ENCODE measurements at regions not wholly inside any gene's neighbourhood (a gene's known extent, or its start where the extent isn't known, plus 50 kb on each side); places are given as distances from the start of the nearest gene placed in this dataset.

DNA sequence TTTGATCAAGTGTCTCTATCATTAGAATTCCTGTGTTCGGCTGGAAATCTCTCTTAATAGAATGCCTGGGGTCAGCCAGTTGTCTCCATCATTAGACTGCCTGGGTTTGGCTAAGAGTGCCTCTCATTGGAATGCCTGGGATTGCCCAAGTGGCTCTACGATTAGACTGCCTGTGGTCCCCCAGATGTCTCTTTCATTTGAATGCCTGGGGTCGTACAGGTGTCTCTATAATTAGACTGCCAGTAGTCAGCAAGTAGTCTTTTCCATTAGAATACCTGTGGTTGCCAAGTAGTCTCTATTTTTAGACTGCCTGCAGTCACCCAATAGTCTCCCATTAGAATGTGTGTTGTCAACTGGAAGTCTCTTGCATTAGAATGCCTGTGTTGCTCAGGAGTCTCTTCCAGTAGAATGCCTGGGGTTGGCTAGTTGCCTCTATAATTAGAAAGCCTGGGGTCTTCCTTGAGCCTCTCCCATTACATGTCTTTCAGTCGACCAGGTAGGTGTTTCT is 1523.2 kb downstream of the UQCRFS1 start:
- Histone ChIP-seq H3K27ac (ENCODE audit: low read depth, low read length) (no peak overlapping the region), H3K27me3 (ENCODE audit: control insufficient read depth in 3 of 3, insufficient read depth in 3 of 3, low read length in 3 of 3) (no peaks in the 10 kb centered on the region), H3K4me3 (ENCODE audit: low read length in 3 of 3) (no peak overlapping the region), H3K4me1 (ENCODE audit: control insufficient read depth in 3 of 3, insufficient read depth in 3 of 3, low read length in 3 of 3) (peaks cover 0 to 6% (median 4%) of the 10 kb centered on the region in 3 donors), H3K9ac (ENCODE audit: low read depth in 1 of 3, low read length in 3 of 3) (no peak overlapping the region), H3K9me3 (ENCODE audit: control insufficient read depth in 3 of 3, low read length in 3 of 3) (no peaks in the 10 kb centered on the region), H3K36me3 (ENCODE audit: control insufficient read depth in 3 of 3, insufficient read depth in 3 of 3, low read length in 3 of 3) (no peaks in the 10 kb centered on the region)

DNA sequence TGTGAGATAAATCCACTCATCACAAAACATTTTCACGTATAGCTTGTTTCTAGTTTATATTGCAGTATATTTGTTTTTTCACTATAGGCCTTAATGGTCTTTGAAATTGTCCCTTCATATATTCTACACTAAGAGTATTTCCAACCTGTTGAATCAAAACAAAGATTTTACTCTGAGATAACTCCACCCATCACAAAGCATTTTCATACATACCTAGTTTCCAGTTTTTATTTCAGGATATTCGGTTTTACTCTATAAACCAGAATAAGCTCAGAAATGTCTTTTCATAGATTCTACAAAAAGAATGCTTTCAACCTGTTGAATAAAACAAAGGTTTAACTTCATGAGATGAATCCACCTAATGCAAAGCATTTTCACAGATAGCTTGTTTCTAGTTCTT is 1528.7 kb downstream of the UQCRFS1 start:
- no peaks in the 10 kb centered on the region for H3K27me3 ChIP-seq (ENCODE audit: control insufficient read depth in 3 of 3, insufficient read depth in 3 of 3, low read length in 3 of 3)
- no peak overlapping the region for H3K9ac ChIP-seq (ENCODE audit: low read depth in 1 of 3, low read length in 3 of 3)
- peaks cover 0 to 4% (median 0%) of the 10 kb centered on the region in 3 donors for H3K9me3 ChIP-seq (ENCODE audit: control insufficient read depth in 3 of 3, low read length in 3 of 3)
- no peaks in the 10 kb centered on the region for H3K36me3 ChIP-seq (ENCODE audit: control insufficient read depth in 3 of 3, insufficient read depth in 3 of 3, low read length in 3 of 3)
- no peaks in the 10 kb centered on the region for H3K4me1 ChIP-seq (ENCODE audit: control insufficient read depth in 3 of 3, insufficient read depth in 3 of 3, low read length in 3 of 3)
- no peak overlapping the region for H3K4me3 ChIP-seq (ENCODE audit: low read length in 3 of 3)
- no peak overlapping the region for H3K27ac ChIP-seq (ENCODE audit: low read depth, low read length)

DNA sequence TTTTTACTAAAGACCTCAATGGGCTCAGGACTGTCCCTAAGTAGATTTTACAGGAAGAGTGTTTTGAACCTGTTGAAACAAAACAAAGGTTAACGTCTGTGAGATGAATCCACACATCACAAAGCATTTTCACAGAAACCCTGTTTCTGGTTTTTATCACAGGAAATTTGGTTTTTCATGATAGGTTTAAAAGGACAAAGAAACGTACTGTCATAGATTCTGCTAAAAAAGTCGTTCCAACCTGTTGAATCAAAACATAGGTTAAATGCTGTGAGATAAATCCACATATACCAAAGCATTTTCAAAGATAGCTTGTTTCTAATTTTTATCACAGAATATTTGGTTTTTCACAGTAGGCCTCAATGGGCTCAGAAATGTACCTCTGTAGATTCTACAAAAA is 1531.0 kb downstream of the UQCRFS1 start:
- Histone ChIP-seq H3K27ac (ENCODE audit: low read depth, low read length) (no peak overlapping the region), H3K27me3 (ENCODE audit: control insufficient read depth in 3 of 3, insufficient read depth in 3 of 3, low read length in 3 of 3) (no peaks in the 10 kb centered on the region), H3K4me3 (ENCODE audit: low read length in 3 of 3) (no peak overlapping the region), H3K9me3 (ENCODE audit: control insufficient read depth in 3 of 3, low read length in 3 of 3) (peaks cover 0 to 4% (median 0%) of the 10 kb centered on the region in 3 donors), H3K4me1 (ENCODE audit: control insufficient read depth in 3 of 3, insufficient read depth in 3 of 3, low read length in 3 of 3) (peaks cover 11 to 15% (median 12%) of the 10 kb centered on the region in 3 donors), H3K9ac (ENCODE audit: low read depth in 1 of 3, low read length in 3 of 3) (no peak overlapping the region), H3K36me3 (ENCODE audit: control insufficient read depth in 3 of 3, insufficient read depth in 3 of 3, low read length in 3 of 3) (no peaks in the 10 kb centered on the region)

DNA sequence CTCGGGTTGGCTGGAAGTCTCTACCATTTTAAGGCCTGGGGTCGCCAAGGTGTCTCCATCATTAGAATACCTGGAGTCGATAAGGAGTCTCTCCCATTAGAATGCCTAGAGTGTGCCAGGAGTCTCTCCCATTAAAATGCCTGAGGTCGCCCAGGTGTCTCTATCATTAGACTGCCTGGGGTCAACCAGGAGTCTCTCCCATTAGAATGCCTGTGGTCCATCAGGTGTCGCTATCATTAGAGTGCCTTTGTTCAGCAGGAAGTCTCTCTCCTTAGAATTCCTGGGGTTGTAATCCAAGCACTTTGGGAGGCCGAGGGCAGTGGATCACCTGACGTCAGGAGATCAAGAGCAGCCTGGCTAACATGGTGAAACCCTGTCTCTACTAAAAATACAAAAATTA is 1533.0 kb downstream of the UQCRFS1 start:
- no peak overlapping the region for H3K9ac ChIP-seq (ENCODE audit: low read depth in 1 of 3, low read length in 3 of 3)
- peaks cover 0 to 4% (median 0%) of the 10 kb centered on the region in 3 donors for H3K9me3 ChIP-seq (ENCODE audit: control insufficient read depth in 3 of 3, low read length in 3 of 3)
- H3K27ac ChIP-seq (ENCODE audit: low read depth, low read length): no peak overlapping the region
- H3K4me3 ChIP-seq (ENCODE audit: low read length in 3 of 3): no peak overlapping the region
- H3K27me3 ChIP-seq (ENCODE audit: control insufficient read depth in 3 of 3, insufficient read depth in 3 of 3, low read length in 3 of 3): no peaks in the 10 kb centered on the region
- no peaks in the 10 kb centered on the region for H3K36me3 ChIP-seq (ENCODE audit: control insufficient read depth in 3 of 3, insufficient read depth in 3 of 3, low read length in 3 of 3)
- H3K4me1 ChIP-seq (ENCODE audit: control insufficient read depth in 3 of 3, insufficient read depth in 3 of 3, low read length in 3 of 3): peaks cover 20 to 33% (median 21%) of the 10 kb centered on the region in 3 donors

DNA sequence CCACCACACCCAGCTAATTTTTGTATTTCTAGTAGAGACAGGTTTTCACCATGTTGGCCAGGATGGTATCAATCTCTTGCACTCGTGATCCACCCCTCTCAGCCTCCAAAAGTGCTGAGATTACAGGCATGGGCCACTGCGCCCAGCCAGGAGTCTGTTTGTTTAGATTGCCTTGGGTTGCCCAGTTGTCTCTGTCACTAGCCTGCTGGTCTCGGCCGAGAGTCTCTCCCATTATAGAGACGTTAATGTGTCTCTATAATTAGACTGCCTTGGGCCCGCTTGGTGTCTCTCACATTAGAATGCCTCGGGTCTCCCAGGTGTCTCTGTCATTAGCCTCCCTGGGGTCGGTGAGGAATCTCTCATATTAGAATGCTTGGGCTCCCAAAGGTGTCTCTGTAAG is 1533.6 kb downstream of the UQCRFS1 start:
- Histone ChIP-seq H3K36me3 (ENCODE audit: control insufficient read depth in 3 of 3, insufficient read depth in 3 of 3, low read length in 3 of 3) (no peaks in the 10 kb centered on the region), H3K27me3 (ENCODE audit: control insufficient read depth in 3 of 3, insufficient read depth in 3 of 3, low read length in 3 of 3) (no peaks in the 10 kb centered on the region), H3K4me1 (ENCODE audit: control insufficient read depth in 3 of 3, insufficient read depth in 3 of 3, low read length in 3 of 3) (peaks cover 20 to 39% (median 21%) of the 10 kb centered on the region in 3 donors), H3K9ac (ENCODE audit: low read depth in 1 of 3, low read length in 3 of 3) (no peak overlapping the region), H3K9me3 (ENCODE audit: control insufficient read depth in 3 of 3, low read length in 3 of 3) (peaks cover 0 to under 1% (median 0%) of the 10 kb centered on the region in 3 donors), H3K4me3 (ENCODE audit: low read length in 3 of 3) (no peak overlapping the region), H3K27ac (ENCODE audit: low read depth, low read length) (no peak overlapping the region)

DNA sequence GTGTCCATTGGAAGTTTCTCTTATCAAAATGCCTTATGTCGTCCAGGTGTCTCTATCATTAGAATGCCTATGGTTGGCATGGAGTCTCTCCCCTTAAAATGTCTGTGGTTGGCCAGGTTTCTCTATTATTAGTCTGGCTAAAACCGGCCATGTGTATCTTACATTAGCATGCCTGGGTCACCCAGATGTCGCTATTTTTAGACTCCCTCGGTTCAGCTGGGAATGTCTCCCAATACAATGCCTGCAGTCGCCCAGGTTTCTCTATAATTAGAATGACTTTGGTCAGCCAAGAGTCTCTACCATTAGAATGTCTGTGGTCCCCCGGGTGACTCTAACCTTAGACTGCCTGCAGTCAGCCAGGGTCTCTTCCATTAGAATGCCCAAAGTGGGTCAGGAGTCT is 1536.1 kb downstream of the UQCRFS1 start:
- peak overlapping the region in 1 of 3 donors; percentile 4 for H3K4me3 ChIP-seq (ENCODE audit: low read length in 3 of 3)
- no peaks in the 10 kb centered on the region for H3K27me3 ChIP-seq (ENCODE audit: control insufficient read depth in 3 of 3, insufficient read depth in 3 of 3, low read length in 3 of 3)
- peak overlapping the region; percentile 57 for H3K27ac ChIP-seq (ENCODE audit: low read depth, low read length)
- H3K9ac ChIP-seq (ENCODE audit: low read depth in 1 of 3, low read length in 3 of 3): no peak overlapping the region
- peaks cover 36 to 61% (median 43%) of the 10 kb centered on the region in 3 donors for H3K4me1 ChIP-seq (ENCODE audit: control insufficient read depth in 3 of 3, insufficient read depth in 3 of 3, low read length in 3 of 3)
- H3K9me3 ChIP-seq (ENCODE audit: control insufficient read depth in 3 of 3, low read length in 3 of 3): no peaks in the 10 kb centered on the region
- H3K36me3 ChIP-seq (ENCODE audit: control insufficient read depth in 3 of 3, insufficient read depth in 3 of 3, low read length in 3 of 3): no peaks in the 10 kb centered on the region

DNA sequence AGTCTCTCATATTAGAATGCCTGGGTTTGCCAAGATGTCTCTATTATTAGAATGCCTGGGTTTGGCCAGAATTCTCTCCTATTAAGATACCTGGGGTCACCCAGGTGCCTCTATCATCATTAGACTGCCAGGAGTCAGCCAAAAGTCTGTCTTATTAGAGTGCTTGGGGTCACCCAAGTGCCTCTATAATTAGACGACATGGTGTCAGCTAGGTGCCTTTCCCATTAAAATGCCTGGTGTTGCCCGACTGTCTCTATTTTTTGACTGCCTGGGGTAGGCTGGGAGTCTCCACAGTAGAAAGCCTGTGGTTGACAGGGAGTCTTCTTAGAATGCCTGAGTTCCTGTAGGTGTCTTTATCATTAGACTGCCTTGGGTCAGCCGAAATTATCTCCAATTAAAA is 1536.6 kb downstream of the UQCRFS1 start:
- no peak overlapping the region for H3K4me3 ChIP-seq (ENCODE audit: low read length in 3 of 3)
- H3K9ac ChIP-seq (ENCODE audit: low read depth in 1 of 3, low read length in 3 of 3): no peak overlapping the region
- peaks cover 36 to 67% (median 43%) of the 10 kb centered on the region in 3 donors for H3K4me1 ChIP-seq (ENCODE audit: control insufficient read depth in 3 of 3, insufficient read depth in 3 of 3, low read length in 3 of 3)
- no peaks in the 10 kb centered on the region for H3K27me3 ChIP-seq (ENCODE audit: control insufficient read depth in 3 of 3, insufficient read depth in 3 of 3, low read length in 3 of 3)
- peak overlapping the region; percentile 14 for H3K27ac ChIP-seq (ENCODE audit: low read depth, low read length)
- no peaks in the 10 kb centered on the region for H3K36me3 ChIP-seq (ENCODE audit: control insufficient read depth in 3 of 3, insufficient read depth in 3 of 3, low read length in 3 of 3)
- no peaks in the 10 kb centered on the region for H3K9me3 ChIP-seq (ENCODE audit: control insufficient read depth in 3 of 3, low read length in 3 of 3)

DNA sequence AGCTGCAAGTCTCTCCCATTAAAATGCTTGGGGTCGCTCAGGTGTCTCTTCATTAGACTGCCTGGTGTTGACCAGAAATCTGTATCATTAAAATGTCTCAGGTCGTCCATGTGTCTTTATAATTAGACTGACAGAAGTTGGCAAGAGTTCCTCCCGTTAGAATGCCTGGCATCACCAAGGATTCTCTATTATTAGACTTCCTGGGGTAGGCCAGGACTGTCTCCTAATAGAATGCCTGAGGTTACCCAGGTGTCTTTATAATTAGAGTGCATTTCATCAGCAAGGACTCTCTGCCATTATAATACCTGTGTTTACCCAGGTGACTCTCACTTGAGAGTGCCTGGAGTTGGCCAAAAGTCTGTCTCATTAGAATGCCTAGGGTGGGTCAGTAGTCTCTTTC is 1537.2 kb downstream of the UQCRFS1 start:
- Histone ChIP-seq H3K4me3 (ENCODE audit: low read length in 3 of 3) (no peak overlapping the region), H3K9me3 (ENCODE audit: control insufficient read depth in 3 of 3, low read length in 3 of 3) (no peaks in the 10 kb centered on the region), H3K27me3 (ENCODE audit: control insufficient read depth in 3 of 3, insufficient read depth in 3 of 3, low read length in 3 of 3) (no peaks in the 10 kb centered on the region), H3K9ac (ENCODE audit: low read depth in 1 of 3, low read length in 3 of 3) (no peak overlapping the region), H3K27ac (ENCODE audit: low read depth, low read length) (peak overlapping the region; percentile 14), H3K4me1 (ENCODE audit: control insufficient read depth in 3 of 3, insufficient read depth in 3 of 3, low read length in 3 of 3) (peaks cover 36 to 67% (median 43%) of the 10 kb centered on the region in 3 donors), H3K36me3 (ENCODE audit: control insufficient read depth in 3 of 3, insufficient read depth in 3 of 3, low read length in 3 of 3) (no peaks in the 10 kb centered on the region)

DNA sequence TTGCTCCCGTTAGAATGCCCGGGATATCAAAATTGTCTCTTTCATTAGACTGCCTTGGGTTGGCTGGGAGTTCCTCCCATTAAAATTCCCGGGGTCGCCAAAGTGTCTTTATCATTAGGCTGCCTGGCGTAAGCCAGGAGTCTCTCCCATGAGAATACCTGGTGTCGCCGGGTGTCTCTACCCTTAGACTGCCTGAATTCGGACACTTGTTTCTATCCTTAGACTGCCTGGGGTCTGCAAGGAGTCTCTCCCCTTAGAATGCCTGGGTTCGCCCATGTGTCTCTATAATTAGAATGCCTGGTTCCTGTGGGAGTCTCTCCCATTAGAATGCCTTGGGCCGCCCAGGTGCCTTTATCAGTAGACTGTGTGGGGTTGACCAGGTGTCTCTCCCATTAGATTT is 1538.2 kb downstream of the UQCRFS1 start:
- Histone ChIP-seq H3K36me3 (ENCODE audit: control insufficient read depth in 3 of 3, insufficient read depth in 3 of 3, low read length in 3 of 3) (no peaks in the 10 kb centered on the region), H3K27me3 (ENCODE audit: control insufficient read depth in 3 of 3, insufficient read depth in 3 of 3, low read length in 3 of 3) (no peaks in the 10 kb centered on the region), H3K27ac (ENCODE audit: low read depth, low read length) (no peak overlapping the region), H3K4me1 (ENCODE audit: control insufficient read depth in 3 of 3, insufficient read depth in 3 of 3, low read length in 3 of 3) (peaks cover 36 to 67% (median 43%) of the 10 kb centered on the region in 3 donors), H3K4me3 (ENCODE audit: low read length in 3 of 3) (no peak overlapping the region), H3K9ac (ENCODE audit: low read depth in 1 of 3, low read length in 3 of 3) (no peak overlapping the region), H3K9me3 (ENCODE audit: control insufficient read depth in 3 of 3, low read length in 3 of 3) (no peaks in the 10 kb centered on the region)

DNA sequence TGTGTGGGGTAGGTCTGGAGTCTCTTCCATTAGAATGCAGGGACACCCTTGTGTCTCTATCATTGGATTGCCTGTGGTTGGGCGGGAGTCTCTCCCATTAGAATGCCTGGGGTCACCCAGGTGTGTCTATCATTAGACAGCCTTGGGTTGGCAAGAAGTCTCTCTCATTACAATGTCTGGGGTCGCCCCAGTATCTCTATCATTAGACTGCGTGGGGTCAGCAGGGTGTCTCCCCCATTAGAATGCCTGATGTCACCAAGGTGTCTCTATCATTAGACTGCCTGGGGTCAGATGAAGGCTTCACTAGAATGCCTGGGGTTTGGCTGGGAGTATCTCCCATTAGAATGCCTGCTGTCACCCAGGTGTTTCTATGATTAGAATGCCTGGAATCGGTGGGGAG is 1539.0 kb downstream of the UQCRFS1 start:
- Histone ChIP-seq H3K9me3 (ENCODE audit: control insufficient read depth in 3 of 3, low read length in 3 of 3) (no peaks in the 10 kb centered on the region), H3K27ac (ENCODE audit: low read depth, low read length) (no peak overlapping the region), H3K36me3 (ENCODE audit: control insufficient read depth in 3 of 3, insufficient read depth in 3 of 3, low read length in 3 of 3) (no peaks in the 10 kb centered on the region), H3K4me3 (ENCODE audit: low read length in 3 of 3) (peak overlapping the region in 1 of 3 donors; percentile 13), H3K4me1 (ENCODE audit: control insufficient read depth in 3 of 3, insufficient read depth in 3 of 3, low read length in 3 of 3) (peaks cover 36 to 67% (median 43%) of the 10 kb centered on the region in 3 donors), H3K27me3 (ENCODE audit: control insufficient read depth in 3 of 3, insufficient read depth in 3 of 3, low read length in 3 of 3) (no peaks in the 10 kb centered on the region), H3K9ac (ENCODE audit: low read depth in 1 of 3, low read length in 3 of 3) (no peak overlapping the region)
